ENCODE measurements at regions not wholly inside any gene's neighbourhood (a gene's known extent, or its start where the extent isn't known, plus 50 kb on each side); places are given as distances from the start of the nearest gene placed in this dataset.

- Histone ChIP-seq H3K56ac (ENCODE audit: insufficient read length, low read depth, low read length) (no peak overlapping the region), H3K9ac (ENCODE audit: extremely low read depth, insufficient read length, low read length) (no peak overlapping the region), H3K79me1 (ENCODE audit: insufficient read depth, low read depth, low read length, poor library complexity, severe bottlenecking) (no peaks in the 10 kb centered on the region), H2AFZ (ENCODE audit: low read length) (no peak overlapping the region), H4K8ac (replicated peaks; ENCODE audit: insufficient read length, low read depth, low read length) (no peak overlapping the region), H2BK20ac (ENCODE audit: low read depth, low read length, poor library complexity, severe bottlenecking) (no peak overlapping the region), H3T11ph (ENCODE audit: low read length) (no peak overlapping the region), H3K23me2 (ENCODE audit: insufficient read length, low read depth, low read length, poor library complexity, severe bottlenecking) (no peaks in the 10 kb centered on the region), H4K5ac (ENCODE audit: insufficient read length, low read depth, low read length) (no peak overlapping the region), H3K4me2 (ENCODE audit: insufficient read depth, insufficient read length, low read length) (no peak overlapping the region), H3K4ac (ENCODE audit: low read depth, low read length) (no peak overlapping the region), H2BK5ac (ENCODE audit: insufficient read length, low read length) (no peak overlapping the region), H3K27ac (ENCODE audit: insufficient read length, low read depth, low read length) (no peak overlapping the region), H2BK120ac (ENCODE audit: low read depth, low read length, poor library complexity, severe bottlenecking) (no peak overlapping the region), H2BK15ac (ENCODE audit: low read depth, low read length) (no peak overlapping the region), H3K4me1 (ENCODE audit: insufficient read depth, low read length) (peaks cover 3% of the 10 kb centered on the region; the same call in 1 of the 2 replicates), H2AK5ac (ENCODE audit: insufficient read length, low read length) (no peak overlapping the region), H4K20me1 (ENCODE audit: control insufficient read depth, insufficient read depth, insufficient read length) (no peaks in the 10 kb centered on the region), H3K14ac (ENCODE audit: insufficient read depth, low read length) (no peak overlapping the region), H4K91ac (ENCODE audit: insufficient read length, low read depth, low read length) (no peak overlapping the region), H3K23ac (ENCODE audit: insufficient read length, low read depth, low read length) (no peak overlapping the region), H3K18ac (ENCODE audit: insufficient read length, low read depth, low read length) (no peak overlapping the region), H2BK12ac (ENCODE audit: insufficient read length, low read depth, low read length) (no peak overlapping the region), H3K79me2 (ENCODE audit: insufficient read depth, low read length) (no peaks in the 10 kb centered on the region), H3K9me3 (ENCODE audit: control insufficient read depth, low read depth, low read length) (no peaks in the 10 kb centered on the region), H3K27me3 (ENCODE audit: insufficient read depth, low read length) (no peaks in the 10 kb centered on the region)
- H3K36me3 Mint-ChIP-seq (ENCODE audit: insufficient read depth in 1 of 3, low read depth in 3 of 3): no peaks in the 10 kb centered on the region; a peak in 1 of 7 replicates
- WGBS (ENCODE audit: extremely low coverage, insufficient read length, low lambda C conversion rate): no CpG with 5 or more reads among the region's 1 CpG
- H3K9me3 Mint-ChIP-seq: no peaks in the 10 kb centered on the region; a peak in 1 of 5 replicates
- H3K4me1 Mint-ChIP-seq: peaks cover 14% of the 10 kb centered on the region in 2 experiments
- H3K4me3 Mint-ChIP-seq: no peak overlapping the region
- no peaks in the 10 kb centered on the region for H3K27me3 Mint-ChIP-seq (ENCODE audit: low read depth)
- DNase-seq: no peak
- H3K27ac Mint-ChIP-seq: no peak overlapping the region
- no peak for TF ChIP-seq CTCF (conservative IDR thresholded peaks at IDR 0.05)
These were observed 253.9 kb downstream of the IL15 start for GRCh38 chr4:141890279-141890678.

Data from H9 (cell line).